Thyroid gland (tissue), 4 donors: ENCODE measurements at regions not wholly inside any gene's neighbourhood (a gene's known extent, or its start where the extent isn't known, plus 50 kb on each side); places are given as distances from the start of the nearest gene placed in this dataset.

Experiments used
- CTCF ChIP-seq, 6 experiments: fragments of 200-600 bp in 3 of 6; fragments of 450-650 bp in 3 of 6; sonication (generic) in 3 of 6; IDR thresholded peaks; one replicate each; pipeline ENCODE4 v1.5.1; 2016 to 2019; ENCODE audit warnings: antibody characterized with exemption in 6 of 6, mild to moderate bottlenecking in 2 of 6, inconsistent platforms in 1 of 6, moderate library complexity in 1 of 6
- POLR2A ChIP-seq, 2 donors: fragments of 450-650 bp; IDR thresholded peaks; one replicate each; pipeline ENCODE4 v1.6.1; 2017; ENCODE audit warnings: antibody characterized with exemption in 2 of 2, mild to moderate bottlenecking in 2 of 2, moderate library complexity in 1 of 2

- TF ChIP-seq CTCF (IDR thresholded peaks at IDR 0.05) (no peak), POLR2A (IDR thresholded peaks at IDR 0.05) (no peak)
Measured at GRCh38 chr10:63972949-63973827, 452.0 kb downstream of the REEP3 start.
